Adrenal gland (tissue), 5 donors: ENCODE measurements at regions not wholly inside any gene's neighbourhood (a gene's known extent, or its start where the extent isn't known, plus 50 kb on each side); places are given as distances from the start of the nearest gene placed in this dataset.

Experiments used
- CTCF ChIP-seq, 6 experiments: fragments of 450-650 bp in 4 of 6; fragments of 200-600 bp in 2 of 6; sonication (generic) in 1 of 6; IDR thresholded peaks; 1 replicate in 5 of 6; 2 replicates in 1 of 6; pipeline versions ENCODE4 v1.5.1 to v1.8.0; 2016 to 2021; ENCODE audit warnings: antibody characterized with exemption in 6 of 6, mild to moderate bottlenecking in 2 of 6, moderate library complexity in 1 of 6
- POLR2A ChIP-seq, 2 donors: fragments of 450-650 bp; IDR thresholded peaks; one replicate each; pipeline ENCODE4 v1.6.1; 2017; ENCODE audit warnings: antibody characterized with exemption in 2 of 2, mild to moderate bottlenecking in 2 of 2, moderate library complexity in 1 of 2
- donor health status: DM: no; HTN: no; CAD: no.

DNA sequence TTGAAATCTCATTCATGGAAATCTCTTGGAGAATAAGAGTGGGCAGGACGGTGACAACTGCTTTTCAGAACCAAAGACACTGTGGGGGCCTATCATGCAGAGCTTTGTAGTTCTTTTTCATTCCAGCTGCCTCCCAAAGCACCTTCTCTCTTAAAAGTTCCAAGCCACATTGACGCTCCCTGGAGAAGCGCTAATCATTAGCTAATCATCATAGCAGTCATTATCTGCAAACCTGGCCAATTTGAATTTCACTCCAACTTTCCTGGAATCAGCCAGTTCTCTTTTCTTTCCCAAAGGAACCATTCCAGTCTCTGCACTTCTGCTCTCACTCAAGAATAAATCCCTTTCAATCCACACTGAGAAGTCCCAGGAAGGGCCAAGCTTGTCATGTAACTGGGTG is 1144.1 kb upstream of the IGFBP7 start:
- TF ChIP-seq CTCF (IDR thresholded peaks at IDR 0.05) (no peak), POLR2A (IDR thresholded peaks at IDR 0.05) (no peak)
